ENCODE measurements at regions not wholly inside any gene's neighbourhood (a gene's known extent, or its start where the extent isn't known, plus 50 kb on each side); places are given as distances from the start of the nearest gene placed in this dataset.

- H3K4me3 Mint-ChIP-seq, result no peak overlapping the region
- no peaks in the 10 kb centered on the region for H3K27me3 Mint-ChIP-seq (ENCODE audit: low read depth)
- no peaks in the 10 kb centered on the region for H3K36me3 Mint-ChIP-seq (ENCODE audit: low read depth)
- DNase-seq, result no peak
- CTCF ChIA-PET, result no interaction called here
- no peaks in the 10 kb centered on the region for H3K4me1 Mint-ChIP-seq (ENCODE audit: low read depth)
- intact Hi-C loops (cut with micrococcal nuclease), result loop anchor here (10.0 kb wide), 1 partner anchor 763 kb away; no protein-coding TSS in a partner anchor
- H3K9me3 Mint-ChIP-seq, result peaks cover 8% of the 10 kb centered on the region
- H3K27ac Mint-ChIP-seq, result no peak overlapping the region
These were observed 982.1 kb downstream of the TSN start for GRCh38 chr2:122737429-122738077.

GRCh38 chr2:122739732-122740593 is 984.5 kb downstream of the TSN start:
- H3K4me3 Mint-ChIP-seq, result no peak overlapping the region
- H3K36me3 Mint-ChIP-seq (ENCODE audit: low read depth), result no peaks in the 10 kb centered on the region
- H3K27me3 Mint-ChIP-seq (ENCODE audit: low read depth), result no peaks in the 10 kb centered on the region
- H3K9me3 Mint-ChIP-seq, result peaks cover 8% of the 10 kb centered on the region
- CTCF ChIA-PET, result no interaction called here
- no peak for DNase-seq
- no peak overlapping the region for H3K27ac Mint-ChIP-seq
- no peaks in the 10 kb centered on the region for H3K4me1 Mint-ChIP-seq (ENCODE audit: low read depth)
- intact Hi-C loops (cut with micrococcal nuclease), result loop anchor here (10.0 kb wide), 1 partner anchor 765 kb away; no protein-coding TSS in a partner anchor

GRCh38 chr2:122740594-122740948 is 985.1 kb downstream of the TSN start:
- peaks cover 8% of the 10 kb centered on the region for H3K9me3 Mint-ChIP-seq
- intact Hi-C loops (cut with micrococcal nuclease), result no loop called here

GRCh38 chr2:122741403-122741802 is 986.0 kb downstream of the TSN start:
- H3K27me3 Mint-ChIP-seq (ENCODE audit: low read depth), result no peaks in the 10 kb centered on the region
- no peaks in the 10 kb centered on the region for H3K36me3 Mint-ChIP-seq (ENCODE audit: low read depth)
- no peak overlapping the region for H3K4me3 Mint-ChIP-seq
- H3K27ac Mint-ChIP-seq, result no peak overlapping the region
- CTCF ChIA-PET, result no interaction called here
- DNase-seq, result no peak
- peaks cover 8% of the 10 kb centered on the region for H3K9me3 Mint-ChIP-seq
- intact Hi-C loops (cut with micrococcal nuclease), result no loop called here
- no peaks in the 10 kb centered on the region for H3K4me1 Mint-ChIP-seq (ENCODE audit: low read depth)

More at GRCh38 chr2:122740594-122740948, 985.1 kb downstream of the TSN start:
- H3K36me3 Mint-ChIP-seq (ENCODE audit: low read depth), result no peaks in the 10 kb centered on the region
- no peak overlapping the region for H3K27ac Mint-ChIP-seq
- no peak overlapping the region for H3K4me3 Mint-ChIP-seq
- DNase-seq, result no peak
- H3K27me3 Mint-ChIP-seq (ENCODE audit: low read depth), result no peaks in the 10 kb centered on the region
- no peaks in the 10 kb centered on the region for H3K4me1 Mint-ChIP-seq (ENCODE audit: low read depth)
- CTCF ChIA-PET, result no interaction called here

GRCh38 chr2:122743021-122743675 is 987.7 kb downstream of the TSN start:
- Mint-ChIP-seq H3K4me1 (ENCODE audit: low read depth) (no peaks in the 10 kb centered on the region), H3K4me3 (no peak overlapping the region), H3K27me3 (ENCODE audit: low read depth) (no peaks in the 10 kb centered on the region), H3K36me3 (ENCODE audit: low read depth) (no peaks in the 10 kb centered on the region), H3K9me3 (peaks cover 8% of the 10 kb centered on the region), H3K27ac (no peak overlapping the region)
- CTCF ChIA-PET, result no interaction called here
- intact Hi-C loops (cut with micrococcal nuclease), result no loop called here
- DNase-seq, result no peak

- Mint-ChIP-seq H3K4me3 (no peak overlapping the region), H3K27me3 (ENCODE audit: low read depth) (no peaks in the 10 kb centered on the region), H3K27ac (no peak overlapping the region), H3K9me3 (no peaks in the 10 kb centered on the region), H3K36me3 (ENCODE audit: low read depth) (no peaks in the 10 kb centered on the region), H3K4me1 (ENCODE audit: low read depth) (no peaks in the 10 kb centered on the region)
- DNase-seq, result no peak
- CTCF ChIA-PET, result no interaction called here
- intact Hi-C loops (cut with micrococcal nuclease), result no loop called here
These were observed 990.2 kb downstream of the TSN start for GRCh38 chr2:122745603-122746002.

- H3K27ac Mint-ChIP-seq, result no peak overlapping the region
- H3K4me3 Mint-ChIP-seq, result no peak overlapping the region
- no peaks in the 10 kb centered on the region for H3K36me3 Mint-ChIP-seq (ENCODE audit: low read depth)
- no peaks in the 10 kb centered on the region for H3K27me3 Mint-ChIP-seq (ENCODE audit: low read depth)
- H3K4me1 Mint-ChIP-seq (ENCODE audit: low read depth), result no peaks in the 10 kb centered on the region
- no peaks in the 10 kb centered on the region for H3K9me3 Mint-ChIP-seq
- CTCF ChIA-PET, result no interaction called here
- intact Hi-C loops (cut with micrococcal nuclease), result no loop called here
- no peak for DNase-seq
These were observed 992.2 kb downstream of the TSN start for GRCh38 chr2:122747670-122748069.

GRCh38 chr2:122748552-122749011 is 993.1 kb downstream of the TSN start:
- Mint-ChIP-seq H3K27ac (no peak overlapping the region), H3K4me3 (no peak overlapping the region), H3K27me3 (ENCODE audit: low read depth) (no peaks in the 10 kb centered on the region), H3K4me1 (ENCODE audit: low read depth) (no peaks in the 10 kb centered on the region), H3K9me3 (no peaks in the 10 kb centered on the region), H3K36me3 (ENCODE audit: low read depth) (no peaks in the 10 kb centered on the region)
- CTCF ChIA-PET, result no interaction called here
- DNase-seq, result no peak
- intact Hi-C loops (cut with micrococcal nuclease), result no loop called here

GRCh38 chr2:122749405-122749804 is 994.0 kb downstream of the TSN start:
- H3K27me3 Mint-ChIP-seq (ENCODE audit: low read depth), result no peaks in the 10 kb centered on the region
- no peak overlapping the region for H3K4me3 Mint-ChIP-seq
- no peak for DNase-seq
- H3K4me1 Mint-ChIP-seq (ENCODE audit: low read depth), result no peaks in the 10 kb centered on the region
- no peak overlapping the region for H3K27ac Mint-ChIP-seq
- H3K9me3 Mint-ChIP-seq, result no peaks in the 10 kb centered on the region
- CTCF ChIA-PET, result no interaction called here
- H3K36me3 Mint-ChIP-seq (ENCODE audit: low read depth), result no peaks in the 10 kb centered on the region
- intact Hi-C loops (cut with micrococcal nuclease), result no loop called here

GRCh38 chr2:122750095-122750494 is 994.6 kb downstream of the TSN start:
- CTCF ChIA-PET, result no interaction called here
- H3K36me3 Mint-ChIP-seq (ENCODE audit: low read depth), result no peaks in the 10 kb centered on the region
- H3K4me1 Mint-ChIP-seq (ENCODE audit: low read depth), result no peaks in the 10 kb centered on the region

GRCh38 chr2:122750808-122751207 is 995.4 kb downstream of the TSN start:
- no peaks in the 10 kb centered on the region for H3K36me3 Mint-ChIP-seq (ENCODE audit: low read depth)
- CTCF ChIA-PET, result no interaction called here
- H3K27ac Mint-ChIP-seq, result no peak overlapping the region
- H3K4me1 Mint-ChIP-seq (ENCODE audit: low read depth), result no peaks in the 10 kb centered on the region
- no peak overlapping the region for H3K4me3 Mint-ChIP-seq
- peaks cover 1% of the 10 kb centered on the region for H3K9me3 Mint-ChIP-seq
- intact Hi-C loops (cut with micrococcal nuclease), result no loop called here
- no peaks in the 10 kb centered on the region for H3K27me3 Mint-ChIP-seq (ENCODE audit: low read depth)
- no peak for DNase-seq

More at GRCh38 chr2:122750095-122750494, 994.6 kb downstream of the TSN start:
- Mint-ChIP-seq H3K27ac (no peak overlapping the region), H3K27me3 (ENCODE audit: low read depth) (no peaks in the 10 kb centered on the region), H3K9me3 (peaks cover 1% of the 10 kb centered on the region), H3K4me3 (no peak overlapping the region)
- intact Hi-C loops (cut with micrococcal nuclease), result no loop called here
- DNase-seq, result no peak

- no peak overlapping the region for H3K27ac Mint-ChIP-seq
- intact Hi-C loops (cut with micrococcal nuclease), result no loop called here
- no peaks in the 10 kb centered on the region for H3K36me3 Mint-ChIP-seq (ENCODE audit: low read depth)
- no peaks in the 10 kb centered on the region for H3K4me1 Mint-ChIP-seq (ENCODE audit: low read depth)
- no peaks in the 10 kb centered on the region for H3K27me3 Mint-ChIP-seq (ENCODE audit: low read depth)
- DNase-seq, result no peak
- peaks cover 1% of the 10 kb centered on the region for H3K9me3 Mint-ChIP-seq
- H3K4me3 Mint-ChIP-seq, result no peak overlapping the region
- CTCF ChIA-PET, result no interaction called here
These were observed 997.9 kb downstream of the TSN start for GRCh38 chr2:122753336-122753735.
